H9 (cell line): ENCODE measurements at regions not wholly inside any gene's neighbourhood (a gene's known extent, or its start where the extent isn't known, plus 50 kb on each side); places are given as distances from the start of the nearest gene placed in this dataset.

Experiments
- DNase-seq: peaks from one replicate; pipeline ENCODE4 v3.0.0-alpha.2; 2017
- H2AFZ ChIP-seq: one replicate; pipeline ENCODE4 v1.6.1; 2013; ENCODE audit warnings: mild to moderate bottlenecking, low read length, control low read depth, moderate library complexity
- H2AK5ac ChIP-seq: 2 replicates; pipeline ENCODE4 v1.6.1; 2013; ENCODE audit warnings: low read length, control low read depth, mixed read lengths; ENCODE audit not compliant: insufficient read length
- H2BK120ac ChIP-seq: one replicate; pipeline ENCODE4 v1.6.1; 2013; ENCODE audit warnings: low read depth, mild to moderate bottlenecking, low read length, control low read depth, inconsistent platforms; ENCODE audit not compliant: poor library complexity, severe bottlenecking
- H2BK12ac ChIP-seq: 2 replicates; pipeline ENCODE4 v1.6.1; 2013; ENCODE audit warnings: low read length, control low read depth, mixed read lengths, low read depth; ENCODE audit not compliant: insufficient read length
- H2BK15ac ChIP-seq: 2 replicates; pipeline ENCODE4 v1.6.1; 2013; ENCODE audit warnings: low read depth, low read length, control low read depth
- H2BK20ac ChIP-seq: one replicate; pipeline ENCODE4 v1.6.1; 2013; ENCODE audit warnings: low read depth, mild to moderate bottlenecking, low read length, control low read depth, inconsistent platforms; ENCODE audit not compliant: poor library complexity, severe bottlenecking
- H2BK5ac ChIP-seq: 2 replicates; pipeline ENCODE4 v1.6.1; 2013; ENCODE audit warnings: low read length, control low read depth, mixed read lengths; ENCODE audit not compliant: insufficient read length
- H3K14ac ChIP-seq: 2 replicates; pipeline ENCODE4 v1.6.1; 2013; ENCODE audit warnings: low read length, control low read depth; ENCODE audit not compliant: insufficient read depth
- H3K18ac ChIP-seq: 2 replicates; pipeline ENCODE4 v1.6.1; 2013; ENCODE audit warnings: low read depth, mild to moderate bottlenecking, mixed read lengths, low read length, control low read depth; ENCODE audit not compliant: insufficient read length
- H3K23ac ChIP-seq: 2 replicates; pipeline ENCODE4 v1.6.1; 2013; ENCODE audit warnings: low read length, control low read depth, mixed read lengths, low read depth; ENCODE audit not compliant: insufficient read length
- H3K23me2 ChIP-seq: 2 replicates; pipeline ENCODE4 v1.6.1; 2013; ENCODE audit warnings: low read depth, mild to moderate bottlenecking, mixed read lengths, low read length, control low read depth; ENCODE audit not compliant: insufficient read length, poor library complexity, severe bottlenecking
- H3K27ac ChIP-seq: 2 replicates; pipeline ENCODE4 v1.5.1; 2013; ENCODE audit warnings: low read length, control low read depth, mixed read lengths, low read depth; ENCODE audit not compliant: insufficient read length
- H3K27me3 ChIP-seq: 2 replicates; pipeline ENCODE4 v1.6.1; 2013; ENCODE audit warnings: low read length, control low read depth, inconsistent platforms; ENCODE audit not compliant: insufficient read depth
- H3K4ac ChIP-seq: 2 replicates; pipeline ENCODE4 v1.6.1; 2013; ENCODE audit warnings: low read depth, mild to moderate bottlenecking, control low read depth, inconsistent platforms, low read length, moderate library complexity
- H3K4me1 ChIP-seq: 2 replicates; pipeline ENCODE4 v1.6.1; 2013; ENCODE audit warnings: low read length, control low read depth, inconsistent platforms; ENCODE audit not compliant: insufficient read depth
- H3K4me2 ChIP-seq: 2 replicates; pipeline ENCODE4 v1.6.1; 2013; ENCODE audit warnings: low read length, control low read depth, mixed read lengths; ENCODE audit not compliant: insufficient read length, insufficient read depth
- H3K56ac ChIP-seq: 2 replicates; pipeline ENCODE4 v1.6.1; 2013; ENCODE audit warnings: low read depth, mild to moderate bottlenecking, mixed read lengths, low read length, control low read depth; ENCODE audit not compliant: insufficient read length
- H3K79me1 ChIP-seq: 2 replicates; pipeline ENCODE4 v1.6.1; 2013; ENCODE audit warnings: low read depth, mild to moderate bottlenecking, moderate library complexity, low read length, control low read depth, inconsistent platforms; ENCODE audit not compliant: insufficient read depth, poor library complexity, severe bottlenecking
- H3K79me2 ChIP-seq: 2 replicates; pipeline ENCODE4 v1.6.1; 2013; ENCODE audit warnings: low read length, control low read depth, inconsistent platforms; ENCODE audit not compliant: insufficient read depth
- H3K9ac ChIP-seq: 2 replicates; pipeline ENCODE4 v1.6.1; 2013; ENCODE audit warnings: low read length, control low read depth, mixed read lengths; ENCODE audit not compliant: insufficient read length; ENCODE audit errors: extremely low read depth
- H3K9me3 ChIP-seq: one replicate; pipeline ENCODE4 v1.6.1; 2013; ENCODE audit warnings: low read depth, low read length, inconsistent platforms; ENCODE audit not compliant: control insufficient read depth
- H3T11ph ChIP-seq: one replicate; pipeline ENCODE4 v1.6.1; 2013; ENCODE audit warnings: mild to moderate bottlenecking, low read length, control low read depth, inconsistent platforms
- H4K20me1 ChIP-seq: one replicate; pipeline ENCODE4 v1.6.1; 2013; ENCODE audit not compliant: control insufficient read depth, insufficient read length, insufficient read depth
- H4K5ac ChIP-seq: 2 replicates; pipeline ENCODE4 v1.6.1; 2013; ENCODE audit warnings: low read depth, mild to moderate bottlenecking, mixed read lengths, low read length, control low read depth; ENCODE audit not compliant: insufficient read length
- H4K8ac ChIP-seq: replicated peaks from 2 replicates; pipeline ENCODE4 v1.6.1; 2013; ENCODE audit warnings: low read length, control low read depth, mixed read lengths, low read depth; ENCODE audit not compliant: insufficient read length
- H4K91ac ChIP-seq: 2 replicates; pipeline ENCODE4 v1.6.1; 2013; ENCODE audit warnings: low read depth, mild to moderate bottlenecking, moderate library complexity, mixed read lengths, low read length, control low read depth; ENCODE audit not compliant: insufficient read length
- H3K27ac Mint-ChIP-seq, 3 experiments: 2 replicates in 2 of 3; 3 replicates in 1 of 3; pipeline ENCODE4 v1.8.0; 2020 to 2021; ENCODE audit warnings: mixed read lengths in 3 of 3, mild to moderate bottlenecking in 1 of 3, moderate library complexity in 1 of 3
- H3K27me3 Mint-ChIP-seq: 2 replicates; pipeline ENCODE4 v1.8.0; 2021; ENCODE audit warnings: low read depth, mild to moderate bottlenecking, moderate library complexity, mixed read lengths
- H3K36me3 Mint-ChIP-seq, 3 experiments: 2 replicates in 2 of 3; 3 replicates in 1 of 3; pipeline ENCODE4 v1.8.0; 2020 to 2021; ENCODE audit warnings: low read depth in 3 of 3, mixed read lengths in 3 of 3; ENCODE audit not compliant: insufficient read depth in 1 of 3
- H3K4me1 Mint-ChIP-seq, 2 experiments: 2 replicates each; pipeline ENCODE4 v1.8.0; 2020; ENCODE audit warnings: mixed read lengths in 2 of 2
- H3K4me3 Mint-ChIP-seq, 2 experiments: 2 replicates in 1 of 2; 3 replicates in 1 of 2; pipeline ENCODE4 v1.8.0; 2020 to 2021; ENCODE audit warnings: mild to moderate bottlenecking in 2 of 2, mixed read lengths in 2 of 2, moderate library complexity in 1 of 2
- H3K9me3 Mint-ChIP-seq, 2 experiments: 2 replicates in 1 of 2; 3 replicates in 1 of 2; pipeline ENCODE4 v1.8.0; 2020; ENCODE audit warnings: mild to moderate bottlenecking in 2 of 2, mixed read lengths in 2 of 2, moderate library complexity in 1 of 2
- WGBS: extraction: QIAGEN DNeasy Blood & Tissue Kit; methylation state at CpG from one replicate; pipeline ENCODE4 v1.1.7; 2013; ENCODE audit warnings: missing lambda C conversion rate, low lambda C conversion rate, mixed read lengths; ENCODE audit not compliant: insufficient read length; ENCODE audit errors: extremely low coverage; 5-methylcytosine and 5-hydroxymethylcytosine counted together
- TF ChIP-seq, protein P1 (sequence below): fragments of 200-600 bp; sonication (generic); conservative IDR thresholded peaks from 3 replicates; pipeline ENCODE4 v1.8.0; 2021; ENCODE audit warnings: antibody characterized with exemption, mild to moderate bottlenecking

DNA sequence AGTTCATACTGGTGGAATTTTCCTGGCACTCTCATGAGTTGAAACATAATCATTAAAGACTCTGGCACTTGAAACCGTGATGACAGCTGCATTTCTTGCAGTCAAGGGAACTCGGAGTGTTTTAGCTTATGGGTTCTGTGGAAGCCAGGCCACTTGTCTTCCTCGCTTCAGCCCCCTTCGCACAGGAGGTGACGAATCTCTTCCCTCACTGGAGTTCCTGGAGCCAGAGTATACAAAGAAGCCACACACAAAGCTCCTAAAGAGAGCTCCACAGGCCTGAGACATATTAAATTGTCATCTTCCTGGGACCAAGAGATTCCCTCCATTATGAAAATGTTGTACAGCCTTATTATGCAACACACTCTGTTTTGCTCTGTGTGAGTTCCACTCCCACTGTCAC, 964.1 kb downstream of the TMEM121 start:
- no peaks in the 10 kb centered on the region for H3K79me1 ChIP-seq
- no peak overlapping the region for H2BK15ac ChIP-seq
- no peak overlapping the region for H2AK5ac ChIP-seq
- H3K4me1 Mint-ChIP-seq, result no peaks in the 10 kb centered on the region
- no peak overlapping the region for H3K14ac ChIP-seq
- no peak overlapping the region for H2BK12ac ChIP-seq
- no peak overlapping the region for H2BK120ac ChIP-seq
- no peak overlapping the region for H3K4me2 ChIP-seq
- H3K23me2 ChIP-seq, result no peaks in the 10 kb centered on the region
- no peak overlapping the region for H3K18ac ChIP-seq
- H3K4me3 Mint-ChIP-seq, result no peak overlapping the region
- H3K9ac ChIP-seq, result no peak overlapping the region
- H4K5ac ChIP-seq, result no peak overlapping the region
- no CpG with 5 or more reads among the region's 5 CpGs for WGBS
- DNase-seq, result no peak
- no peak overlapping the region for H3K27ac ChIP-seq
- no peak overlapping the region for H3K23ac ChIP-seq
- no peak overlapping the region for H3K4ac ChIP-seq
- H3K27me3 Mint-ChIP-seq, result no peaks in the 10 kb centered on the region
- no peak overlapping the region for H2BK20ac ChIP-seq
- no peak overlapping the region for H3T11ph ChIP-seq
- no peaks in the 10 kb centered on the region for H3K27me3 ChIP-seq
- H3K4me1 ChIP-seq, result no peaks in the 10 kb centered on the region
- peaks cover 89 to 95% of the 10 kb centered on the region in 2 experiments for H3K9me3 Mint-ChIP-seq
- H3K27ac Mint-ChIP-seq, result no peak overlapping the region
- no peak overlapping the region for H2AFZ ChIP-seq
- TF ChIP-seq, protein P1, sequence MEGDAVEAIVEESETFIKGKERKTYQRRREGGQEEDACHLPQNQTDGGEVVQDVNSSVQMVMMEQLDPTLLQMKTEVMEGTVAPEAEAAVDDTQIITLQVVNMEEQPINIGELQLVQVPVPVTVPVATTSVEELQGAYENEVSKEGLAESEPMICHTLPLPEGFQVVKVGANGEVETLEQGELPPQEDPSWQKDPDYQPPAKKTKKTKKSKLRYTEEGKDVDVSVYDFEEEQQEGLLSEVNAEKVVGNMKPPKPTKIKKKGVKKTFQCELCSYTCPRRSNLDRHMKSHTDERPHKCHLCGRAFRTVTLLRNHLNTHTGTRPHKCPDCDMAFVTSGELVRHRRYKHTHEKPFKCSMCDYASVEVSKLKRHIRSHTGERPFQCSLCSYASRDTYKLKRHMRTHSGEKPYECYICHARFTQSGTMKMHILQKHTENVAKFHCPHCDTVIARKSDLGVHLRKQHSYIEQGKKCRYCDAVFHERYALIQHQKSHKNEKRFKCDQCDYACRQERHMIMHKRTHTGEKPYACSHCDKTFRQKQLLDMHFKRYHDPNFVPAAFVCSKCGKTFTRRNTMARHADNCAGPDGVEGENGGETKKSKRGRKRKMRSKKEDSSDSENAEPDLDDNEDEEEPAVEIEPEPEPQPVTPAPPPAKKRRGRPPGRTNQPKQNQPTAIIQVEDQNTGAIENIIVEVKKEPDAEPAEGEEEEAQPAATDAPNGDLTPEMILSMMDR, result no peak
- no peak overlapping the region for H4K91ac ChIP-seq
- no peaks in the 10 kb centered on the region for H4K20me1 ChIP-seq
- H4K8ac ChIP-seq, result no peak overlapping the region
- H3K9me3 ChIP-seq, result peaks cover 92% of the 10 kb centered on the region
- no peak overlapping the region for H3K56ac ChIP-seq
- H3K79me2 ChIP-seq, result no peaks in the 10 kb centered on the region
- peaks cover 0 to 18% (median 15%) of the 10 kb centered on the region in 3 experiments; a peak in 6 of 7 replicates for H3K36me3 Mint-ChIP-seq
- no peak overlapping the region for H2BK5ac ChIP-seq
